ENCODE measurements at regions not wholly inside any gene's neighbourhood (a gene's known extent, or its start where the extent isn't known, plus 50 kb on each side); places are given as distances from the start of the nearest gene placed in this dataset.

DNA sequence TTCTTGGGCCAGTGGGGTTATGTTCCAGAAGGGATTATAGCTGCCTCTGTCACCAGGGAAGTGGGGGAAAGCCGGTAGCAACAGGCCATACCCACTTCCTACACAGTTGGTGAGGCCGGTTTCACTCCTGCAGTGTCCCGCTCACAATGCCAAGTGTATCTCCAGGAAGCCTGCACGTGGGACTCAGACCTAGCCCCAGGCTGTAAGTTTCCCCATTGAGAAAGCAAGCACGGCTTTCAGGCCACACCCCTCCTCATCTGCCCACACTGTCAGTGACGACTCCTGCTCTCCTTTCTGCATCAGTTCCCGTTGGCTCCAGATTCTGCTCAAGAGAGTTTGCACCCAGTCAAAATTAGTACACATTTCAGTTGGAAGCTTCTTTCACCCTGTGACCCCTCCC, 51.6 kb upstream of the CPOX start:
- TF ChIP-seq CTCF (IDR thresholded peaks at IDR 0.05) (no peak), POLR2A (IDR thresholded peaks at IDR 0.05) (no peak)
